ENCODE measurements at regions not wholly inside any gene's neighbourhood (a gene's known extent, or its start where the extent isn't known, plus 50 kb on each side); places are given as distances from the start of the nearest gene placed in this dataset.

- no peak overlapping the region for H3K27ac ChIP-seq
- no peaks in the 10 kb centered on the region for H3K36me3 ChIP-seq
- ATAC-seq = no peak
- no peak overlapping the region for H3K4me3 ChIP-seq
- no peak for DNase-seq
- H3K4me1 ChIP-seq = no peaks in the 10 kb centered on the region
- intact Hi-C loops (cut with DNase I) = no loop called here
- TF ChIP-seq CTCF (IDR thresholded peaks at IDR 0.05) = no peak
- no peaks in the 10 kb centered on the region for H3K27me3 ChIP-seq
- H3K9me3 ChIP-seq = no peaks in the 10 kb centered on the region
Observed at GRCh38 chr2:220665108-220665471, 907.0 kb downstream of the EPHA4 start.

- Histone ChIP-seq H3K4me1 (no peaks in the 10 kb centered on the region), H3K9me3 (no peaks in the 10 kb centered on the region), H3K4me3 (no peak overlapping the region), H3K36me3 (no peaks in the 10 kb centered on the region), H3K27me3 (no peaks in the 10 kb centered on the region), H3K27ac (no peak overlapping the region)
- no peak for TF ChIP-seq CTCF (IDR thresholded peaks at IDR 0.05)
- intact Hi-C loops (cut with DNase I) = no loop called here
- no peak for ATAC-seq
- DNase-seq = no peak
Observed at GRCh38 chr2:220669324-220669723, 902.8 kb downstream of the EPHA4 start.

- H3K27ac ChIP-seq = no peak overlapping the region
- no peaks in the 10 kb centered on the region for H3K4me1 ChIP-seq
- no peak for TF ChIP-seq CTCF (IDR thresholded peaks at IDR 0.05)
- H3K9me3 ChIP-seq = no peaks in the 10 kb centered on the region
- H3K36me3 ChIP-seq = no peaks in the 10 kb centered on the region
- intact Hi-C loops (cut with DNase I) = no loop called here
- no peak for DNase-seq
- H3K27me3 ChIP-seq = no peaks in the 10 kb centered on the region
- no peak for ATAC-seq
- H3K4me3 ChIP-seq = no peak overlapping the region
Observed at GRCh38 chr2:220670511-220670910, 901.6 kb downstream of the EPHA4 start.

GRCh38 chr2:220673151-220673874 lies 898.8 kb downstream of the EPHA4 start:
- TF ChIP-seq CTCF (IDR thresholded peaks at IDR 0.05) = no peak
- H3K4me1 ChIP-seq = no peaks in the 10 kb centered on the region
- ATAC-seq (no peak), DNase-seq (no peak)
- no peaks in the 10 kb centered on the region for H3K36me3 ChIP-seq
- intact Hi-C loops (cut with DNase I) = no loop called here
- no peak overlapping the region for H3K4me3 ChIP-seq
- no peak overlapping the region for H3K27ac ChIP-seq
- no peaks in the 10 kb centered on the region for H3K27me3 ChIP-seq
- H3K9me3 ChIP-seq = no peaks in the 10 kb centered on the region

GRCh38 chr2:220674033-220674432 lies 898.1 kb downstream of the EPHA4 start:
- ATAC-seq (no peak), DNase-seq (no peak)
- no peaks in the 10 kb centered on the region for H3K4me1 ChIP-seq
- intact Hi-C loops (cut with DNase I) = no loop called here
- no peak overlapping the region for H3K27ac ChIP-seq
- no peaks in the 10 kb centered on the region for H3K9me3 ChIP-seq
- TF ChIP-seq CTCF (IDR thresholded peaks at IDR 0.05) = no peak
- H3K27me3 ChIP-seq = no peaks in the 10 kb centered on the region
- no peaks in the 10 kb centered on the region for H3K36me3 ChIP-seq
- no peak overlapping the region for H3K4me3 ChIP-seq
